ENCODE measurements at regions not wholly inside any gene's neighbourhood (a gene's known extent, or its start where the extent isn't known, plus 50 kb on each side); places are given as distances from the start of the nearest gene placed in this dataset.

GRCh38 chr10:130511766-130512165, 375.6 kb downstream of the GLRX3 start:
- 53 to 76% (median 59%) methylated on average over 8 to 10 of the region's 10 CpGs for WGBS, 4 donors
- no peaks in the 10 kb centered on the region for H3K36me3 ChIP-seq
- H3K4me3 ChIP-seq = no peak overlapping the region
- DNase-seq (no peak), ATAC-seq (no peak)
- TF ChIP-seq CTCF (IDR thresholded peaks at IDR 0.05) = no peak
- TF ChIP-seq POLR2A (IDR thresholded peaks at IDR 0.05) = no peak
- H3K27ac ChIP-seq = no peak overlapping the region
- H3K4me1 ChIP-seq = no peaks in the 10 kb centered on the region
- H3K9me3 ChIP-seq = no peaks in the 10 kb centered on the region
- intact Hi-C loops (cut with DNase I) = no loop called here
- H3K27me3 ChIP-seq = peaks cover 0 to 55% (median 0%) of the 10 kb centered on the region in 9 donors

- Histone ChIP-seq H3K9me3 (no peaks in the 10 kb centered on the region), H3K27me3 (peaks cover 0 to 46% (median 0%) of the 10 kb centered on the region in 9 donors), H3K4me1 (no peaks in the 10 kb centered on the region), H3K4me3 (no peak overlapping the region), H3K27ac (no peak overlapping the region), H3K36me3 (no peaks in the 10 kb centered on the region)
- WGBS, 4 donors = 11 to 47% (median 26%) methylated on average over 1 of the region's 1 CpG
- intact Hi-C loops (cut with DNase I) = no loop called here
- DNase-seq (no peak), ATAC-seq (no peak)
- no peak for TF ChIP-seq CTCF (IDR thresholded peaks at IDR 0.05)
- no peak for TF ChIP-seq POLR2A (IDR thresholded peaks at IDR 0.05)
These were observed 376.7 kb downstream of the GLRX3 start for GRCh38 chr10:130512936-130513335.

GRCh38 chr10:130513686-130514476, 377.7 kb downstream of the GLRX3 start:
- no peak for ATAC-seq
- no peak for DNase-seq
- Histone ChIP-seq H3K36me3 (no peaks in the 10 kb centered on the region), H3K9me3 (no peaks in the 10 kb centered on the region), H3K4me1 (no peaks in the 10 kb centered on the region), H3K27ac (no peak overlapping the region), H3K4me3 (no peak overlapping the region), H3K27me3 (peaks cover 0 to 36% (median 0%) of the 10 kb centered on the region in 9 donors)
- TF ChIP-seq CTCF (IDR thresholded peaks at IDR 0.05) (no peak), POLR2A (IDR thresholded peaks at IDR 0.05) (no peak)
- intact Hi-C loops (cut with DNase I) = no loop called here
- 75 to 81% (median 78%) methylated on average over 11 to 13 of the region's 13 CpGs for WGBS, 4 donors

GRCh38 chr10:130515670-130516069, 379.5 kb downstream of the GLRX3 start:
- intact Hi-C loops (cut with DNase I) = no loop called here

More at GRCh38 chr10:130515670-130516069, 379.5 kb downstream of the GLRX3 start:
- TF ChIP-seq CTCF (IDR thresholded peaks at IDR 0.05) = no peak
- TF ChIP-seq POLR2A (IDR thresholded peaks at IDR 0.05) = no peak
- H3K27me3 ChIP-seq = peaks cover 0 to 19% (median 0%) of the 10 kb centered on the region in 9 donors
- no peaks in the 10 kb centered on the region for H3K36me3 ChIP-seq
- H3K4me1 ChIP-seq = no peaks in the 10 kb centered on the region
- H3K27ac ChIP-seq = no peak overlapping the region
- no peak overlapping the region for H3K4me3 ChIP-seq
- peaks cover 0 to 3% (median 0%) of the 10 kb centered on the region in 12 donors for H3K9me3 ChIP-seq
- 80 to 88% (median 82%) methylated on average over 6 of the region's 6 CpGs for WGBS, 4 donors
- no peak for DNase-seq
- ATAC-seq = no peak
